ENCODE measurements at regions not wholly inside any gene's neighbourhood (a gene's known extent, or its start where the extent isn't known, plus 50 kb on each side); places are given as distances from the start of the nearest gene placed in this dataset.

DNA sequence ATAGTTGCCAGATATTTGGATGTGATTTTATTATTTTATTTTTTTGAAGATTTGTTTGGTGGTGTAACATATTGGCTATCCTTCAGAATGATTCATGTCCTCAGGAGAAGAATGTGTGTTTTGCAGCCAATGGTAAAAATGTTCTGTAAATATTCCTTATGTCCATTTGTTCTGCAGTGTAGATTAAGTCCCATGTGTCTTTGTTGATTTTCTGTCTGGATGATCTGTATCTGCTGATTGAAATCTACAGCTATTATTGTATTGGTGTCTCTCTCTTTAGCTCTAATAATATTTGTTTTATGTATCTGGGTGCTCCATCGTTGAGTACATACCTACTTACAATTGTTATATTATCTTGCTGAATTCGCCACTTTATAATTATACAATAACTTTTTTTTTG, 1641.7 kb downstream of the OTOL1 start:
- H3K4me3 ChIP-seq = no peak overlapping the region
- BruUV-seq (replicated peaks) = no TSS peak
- no peaks in the 10 kb centered on the region for H3K4me1 ChIP-seq (replicated peaks in 1 of 2; ENCODE audit: control insufficient read depth in 2 of 2, insufficient read depth in 2 of 2, low read length in 2 of 2)
- no peaks in the 10 kb centered on the region for H4K20me1 ChIP-seq (replicated peaks; ENCODE audit: control insufficient read depth, insufficient read depth, low read length)
- 0% methylated on average over 2 of the region's 2 CpGs for WGBS (ENCODE audit: insufficient coverage, low coverage, missing lambda C conversion rate)
- no peak overlapping the region for H3K4me2 ChIP-seq (ENCODE audit: insufficient read depth, low read length)
- no peaks in the 10 kb centered on the region; the same call in 1 of the 2 replicates for H3K9me3 ChIP-seq (replicated peaks; ENCODE audit: control insufficient read depth, insufficient read depth, low read depth, low read length)
- no peaks in the 10 kb centered on the region for H3K9me1 ChIP-seq (ENCODE audit: control insufficient read depth, insufficient read depth, low read length)
- TF ChIP-seq ZFP1 (CRISPR knock-in tag; IDR thresholded peaks at IDR 0.05) (no peak), ZNF717 (CRISPR knock-in tag; IDR thresholded peaks at IDR 0.05) (no peak), RBM39 (optimal IDR thresholded peaks at IDR 0.05; ENCODE audit: low read depth, low read length) (no peak), EWSR1 (IDR thresholded peaks at IDR 0.05; ENCODE audit: borderline replicate concordance, low read depth, partially characterized antibody) (no peak), MAFF (IDR thresholded peaks at IDR 0.05; ENCODE audit: low read length) (no peak), ELF4 (CRISPR knock-in tag; IDR thresholded peaks at IDR 0.05) (no peak), BRCA1 (IDR thresholded peaks at IDR 0.05) (no peak), BRCA1 (CRISPR knock-in tag; IDR thresholded peaks at IDR 0.05) (no peak), HNRNPK (IDR thresholded peaks at IDR 0.05; ENCODE audit: low read depth, low read length, poor library complexity, severe bottlenecking) (no peak), IFI16 (CRISPR knock-in tag; IDR thresholded peaks at IDR 0.05) (no peak), JUNB (CRISPR knock-in tag; conservative IDR thresholded peaks at IDR 0.05) (no peak)
- no peaks in the 10 kb centered on the region for H3K27me3 ChIP-seq (ENCODE audit: control insufficient read depth in 2 of 2, insufficient read depth in 2 of 2, low read length in 2 of 2)
- in situ Hi-C loops (cut with MboI) = no loop called here
- FAIRE-seq (no peak), ATAC-seq (no peak), DNase-seq (ENCODE audit: extremely low read depth in 1 of 4, low spot score in 3 of 4) (no peak)
- H3K9ac ChIP-seq (ENCODE audit: insufficient read depth in 1 of 2, low read depth in 2 of 2, low read length in 2 of 2) = no peak overlapping the region
- H2AFZ ChIP-seq (ENCODE audit: low read depth, low read length) = no peak overlapping the region
- H3K27ac ChIP-seq (ENCODE audit: extremely low read depth, low read depth, low read length) = no peak overlapping the region
- CTCF ChIA-PET (ENCODE audit: low intra/inter-chr PET ratio) = no interaction called here
- no peaks in the 10 kb centered on the region for H3K36me3 ChIP-seq (ENCODE audit: control insufficient read depth, insufficient read depth, low read length)
- POLR2A ChIA-PET = no interaction called here
- H3K79me2 ChIP-seq (ENCODE audit: control insufficient read depth, insufficient read depth, low read length) = no peaks in the 10 kb centered on the region
- intact Hi-C loops (cut with micrococcal nuclease) = no loop called here
